Kidney (tissue), 13 donors: ENCODE measurements at regions not wholly inside any gene's neighbourhood (a gene's known extent, or its start where the extent isn't known, plus 50 kb on each side); places are given as distances from the start of the nearest gene placed in this dataset.

Source experiments
- DNase-seq, 5 donors: peaks; one replicate each; pipeline ENCODE4 v3.0.0-alpha.2; 2013 to 2020
- FAIRE-seq: peaks from 2 replicates; lab custom pipeline; 2012; peaks lifted over from hg19 to GRCh38; lab: Jason Lieb, UNC
- H3K27ac ChIP-seq, 2 donors: one replicate each; pipeline ENCODE4 v1.7.0; 2013; ENCODE audit warnings: low read depth in 2 of 2, low read length in 2 of 2, inconsistent platforms in 1 of 2
- H3K27me3 ChIP-seq: one replicate; pipeline ENCODE4 v1.7.1; 2013; ENCODE audit warnings: low read length, inconsistent platforms; ENCODE audit not compliant: control insufficient read depth, insufficient read depth
- H3K36me3 ChIP-seq, 3 donors: one replicate each; pipeline versions ENCODE4 v1.7.0 to v1.7.1; 2013; ENCODE audit warnings: low read length in 3 of 3, control low read depth in 1 of 3, inconsistent platforms in 1 of 3; ENCODE audit not compliant: insufficient read depth in 3 of 3, control insufficient read depth in 2 of 3
- H3K4me1 ChIP-seq, 3 donors: one replicate each; pipeline versions ENCODE4 v1.7.0 to v1.7.1; 2013; ENCODE audit warnings: low read length in 3 of 3, inconsistent platforms in 1 of 3, low read depth in 1 of 3; ENCODE audit not compliant: control insufficient read depth in 2 of 3, insufficient read depth in 2 of 3
- H3K4me3 ChIP-seq, 3 donors: one replicate each; pipeline versions ENCODE4 v1.7.0 to v1.8.1; 2013; ENCODE audit warnings: low read length in 3 of 3, control low read depth in 1 of 3, inconsistent platforms in 1 of 3
- H3K9ac ChIP-seq, 3 donors: one replicate each; pipeline versions ENCODE4 v1.7.0 to v1.7.1; 2013; ENCODE audit warnings: low read length in 3 of 3, control low read depth in 1 of 3, inconsistent platforms in 1 of 3
- H3K9me3 ChIP-seq, 3 donors: one replicate each; pipeline versions ENCODE4 v1.7.0 to v1.7.1; 2013; ENCODE audit warnings: low read length in 3 of 3, control low read depth in 1 of 3, inconsistent platforms in 1 of 3; ENCODE audit not compliant: control insufficient read depth in 2 of 3, insufficient read depth in 1 of 3
- intact Hi-C: fragments of 100-400 bp; cut with DNase I; formaldehyde crosslinking; loops from one replicate; pipeline ENCODE4 v1.11.1; 2022
- TF ChIP-seq, protein P1 (sequence below): IDR thresholded peaks from 3 replicates; pipeline ENCODE4 v1.5.1; 2012; ENCODE audit warnings: mild to moderate bottlenecking, moderate library complexity, borderline replicate concordance; ENCODE audit not compliant: insufficient read depth; ENCODE audit errors: extremely low read depth
- donor health status: control.
- donor health status: control.
- donor health status: control.
- donor health status: control.
- donor health status: control.
- donor health status: DM: yes; HTN: yes; CAD: no.
- donor health status: Normal renal cell carcinoma (clear cell type).

DNA sequence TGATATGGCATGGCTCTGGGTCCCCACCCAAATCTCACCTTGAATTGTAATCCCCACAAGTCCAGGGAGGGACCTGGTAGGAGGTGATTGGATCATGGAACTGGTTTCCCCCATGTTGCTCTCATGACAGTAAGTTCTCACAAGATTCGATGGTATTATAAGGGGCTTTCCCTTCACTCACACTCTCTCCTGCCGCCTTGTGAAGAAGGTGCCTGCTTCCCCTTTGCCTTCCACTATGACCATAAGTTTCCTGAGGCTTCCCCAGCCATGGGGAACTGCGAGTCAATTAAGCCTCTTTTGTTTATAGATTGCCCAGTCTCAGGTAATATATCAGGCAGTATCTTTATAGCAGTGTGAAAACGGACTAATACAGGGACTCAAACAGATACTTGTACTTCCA is 50.4 kb upstream of the ZNF532 start:
- H3K27me3 ChIP-seq: no peaks in the 10 kb centered on the region
- H3K36me3 ChIP-seq: no peaks in the 10 kb centered on the region
- H3K9ac ChIP-seq: no peak overlapping the region
- no peaks in the 10 kb centered on the region for H3K9me3 ChIP-seq
- DNase-seq (no peak), FAIRE-seq (no peak)
- TF ChIP-seq, protein P1, sequence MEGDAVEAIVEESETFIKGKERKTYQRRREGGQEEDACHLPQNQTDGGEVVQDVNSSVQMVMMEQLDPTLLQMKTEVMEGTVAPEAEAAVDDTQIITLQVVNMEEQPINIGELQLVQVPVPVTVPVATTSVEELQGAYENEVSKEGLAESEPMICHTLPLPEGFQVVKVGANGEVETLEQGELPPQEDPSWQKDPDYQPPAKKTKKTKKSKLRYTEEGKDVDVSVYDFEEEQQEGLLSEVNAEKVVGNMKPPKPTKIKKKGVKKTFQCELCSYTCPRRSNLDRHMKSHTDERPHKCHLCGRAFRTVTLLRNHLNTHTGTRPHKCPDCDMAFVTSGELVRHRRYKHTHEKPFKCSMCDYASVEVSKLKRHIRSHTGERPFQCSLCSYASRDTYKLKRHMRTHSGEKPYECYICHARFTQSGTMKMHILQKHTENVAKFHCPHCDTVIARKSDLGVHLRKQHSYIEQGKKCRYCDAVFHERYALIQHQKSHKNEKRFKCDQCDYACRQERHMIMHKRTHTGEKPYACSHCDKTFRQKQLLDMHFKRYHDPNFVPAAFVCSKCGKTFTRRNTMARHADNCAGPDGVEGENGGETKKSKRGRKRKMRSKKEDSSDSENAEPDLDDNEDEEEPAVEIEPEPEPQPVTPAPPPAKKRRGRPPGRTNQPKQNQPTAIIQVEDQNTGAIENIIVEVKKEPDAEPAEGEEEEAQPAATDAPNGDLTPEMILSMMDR: no peak
- H3K4me3 ChIP-seq: no peak overlapping the region
- intact Hi-C loops: no loop called here
- no peaks in the 10 kb centered on the region for H3K4me1 ChIP-seq
- no peak overlapping the region for H3K27ac ChIP-seq
